GM18858 (cell line): ENCODE measurements at regions not wholly inside any gene's neighbourhood (a gene's known extent, or its start where the extent isn't known, plus 50 kb on each side); places are given as distances from the start of the nearest gene placed in this dataset.
"Not testable (repeated sequence)": the region's sequence is repeated elsewhere in the genome, so short reads cannot be mapped to it uniquely, and the experiment has no call there.

Experiments
- ATAC-seq: cut with Tn5 transposase; IDR thresholded peaks from one replicate; pipeline ENCODE4 v1.9.1; 2021; ENCODE audit not compliant: unreplicated experiment

DNA sequence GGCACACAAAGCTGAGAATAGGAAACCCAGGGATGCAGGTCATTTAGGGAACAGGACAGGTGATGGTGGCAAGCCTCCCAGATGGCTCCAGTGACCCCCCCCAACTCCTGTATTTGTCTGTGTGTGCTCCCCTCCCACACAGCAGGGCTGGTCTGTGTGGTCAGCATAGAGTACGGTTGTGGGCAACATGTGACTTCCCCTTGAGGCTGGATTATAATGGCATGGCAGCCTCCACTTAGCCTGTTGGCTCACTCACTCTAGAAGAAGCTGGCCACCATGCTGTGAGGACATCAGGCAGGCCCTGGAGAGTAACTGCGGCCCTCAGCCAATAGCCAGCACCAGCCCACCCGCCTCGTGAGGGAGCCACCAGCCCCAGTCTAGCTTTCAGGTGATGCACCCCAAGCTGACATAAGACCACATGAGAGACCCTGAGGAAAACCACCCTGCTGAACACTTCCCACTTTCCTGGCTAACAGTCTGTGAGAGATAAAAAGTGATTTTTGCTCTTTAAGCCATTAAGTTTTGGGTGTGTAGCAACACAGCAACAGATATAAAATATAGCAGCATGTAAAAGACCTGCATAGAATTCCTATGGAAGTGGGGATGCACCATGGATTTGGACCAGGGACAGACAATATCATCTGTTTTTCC, 151.3 kb downstream of the LAT start:
- ATAC-seq = not testable (repeated sequence)

- ATAC-seq = not testable (repeated sequence)
Observed at GRCh38 chr16:29135098-29135497, 150.2 kb downstream of the LAT start.

- ATAC-seq = not testable (repeated sequence)
Observed at GRCh38 chr16:29133681-29134430, 149.0 kb downstream of the LAT start.

- not testable (repeated sequence) for ATAC-seq
Observed at GRCh38 chr16:29132869-29133268, 148.0 kb downstream of the LAT start.

DNA sequence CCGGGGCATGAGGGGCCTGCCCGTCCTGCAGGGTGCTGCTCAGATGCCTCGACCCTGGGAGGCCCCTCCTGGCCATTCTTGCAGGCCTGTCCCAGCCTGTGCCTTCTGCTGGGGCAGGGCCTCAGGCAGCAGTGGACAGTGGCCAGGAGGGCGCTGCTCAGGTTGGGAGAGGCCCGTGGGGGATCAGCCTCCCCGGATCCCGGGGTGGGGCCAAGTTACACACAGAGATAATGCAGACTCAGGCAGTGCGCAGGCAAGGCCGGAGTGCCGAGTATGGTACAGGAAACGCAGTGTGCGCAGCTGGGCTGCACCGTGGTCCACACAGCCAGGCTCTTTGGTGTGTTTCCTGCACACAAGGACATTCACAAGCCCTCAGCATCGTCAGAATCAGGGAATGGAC, 147.6 kb downstream of the LAT start:
- not testable (repeated sequence) for ATAC-seq

DNA sequence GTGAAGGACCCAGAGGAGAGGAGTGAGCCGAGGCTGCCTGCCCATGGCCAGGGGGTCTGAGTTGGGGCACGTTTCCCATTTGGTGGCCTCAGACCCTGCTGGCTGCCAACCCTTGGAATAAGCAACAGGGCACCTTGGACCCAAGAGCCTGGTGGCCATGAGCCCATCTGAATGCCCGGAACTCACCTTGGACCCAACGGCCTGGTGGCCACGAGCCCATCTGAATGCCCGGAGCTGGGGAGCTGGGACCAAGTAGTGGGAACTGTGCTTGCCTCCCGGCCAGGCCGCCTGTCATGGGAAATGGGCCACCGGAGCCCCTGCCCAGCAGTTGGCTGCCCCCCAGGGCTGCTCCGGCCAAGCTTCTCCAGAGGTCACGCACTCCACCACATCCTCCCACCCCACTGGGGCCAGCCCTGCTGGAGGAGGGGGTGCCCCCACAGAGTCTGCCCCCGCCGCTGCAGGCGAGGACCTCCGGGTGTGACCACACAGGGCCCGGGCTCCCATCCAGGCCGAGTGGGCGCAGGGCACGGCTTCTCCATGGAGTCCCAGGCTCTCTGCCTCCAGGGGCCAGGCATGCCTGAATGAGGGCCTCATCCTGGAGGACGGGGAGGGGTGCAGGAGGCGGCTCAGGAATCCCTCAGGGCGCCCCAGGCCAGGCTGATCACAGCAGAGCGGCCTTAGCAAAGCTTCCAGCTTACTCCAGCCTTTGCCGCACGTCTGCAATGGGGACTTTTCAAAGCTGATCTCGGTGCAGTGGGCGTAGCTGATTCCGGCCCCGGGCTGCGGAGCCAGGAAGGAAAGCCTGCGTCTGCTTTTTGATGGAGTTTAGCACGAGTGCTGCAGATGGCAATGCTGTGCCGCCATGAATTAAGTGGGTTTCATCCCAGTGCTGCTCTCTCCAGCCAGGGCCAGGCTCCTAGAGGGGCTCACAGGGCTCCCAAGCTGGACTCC, 146.3 kb downstream of the LAT start:
- not testable (repeated sequence) for ATAC-seq

DNA sequence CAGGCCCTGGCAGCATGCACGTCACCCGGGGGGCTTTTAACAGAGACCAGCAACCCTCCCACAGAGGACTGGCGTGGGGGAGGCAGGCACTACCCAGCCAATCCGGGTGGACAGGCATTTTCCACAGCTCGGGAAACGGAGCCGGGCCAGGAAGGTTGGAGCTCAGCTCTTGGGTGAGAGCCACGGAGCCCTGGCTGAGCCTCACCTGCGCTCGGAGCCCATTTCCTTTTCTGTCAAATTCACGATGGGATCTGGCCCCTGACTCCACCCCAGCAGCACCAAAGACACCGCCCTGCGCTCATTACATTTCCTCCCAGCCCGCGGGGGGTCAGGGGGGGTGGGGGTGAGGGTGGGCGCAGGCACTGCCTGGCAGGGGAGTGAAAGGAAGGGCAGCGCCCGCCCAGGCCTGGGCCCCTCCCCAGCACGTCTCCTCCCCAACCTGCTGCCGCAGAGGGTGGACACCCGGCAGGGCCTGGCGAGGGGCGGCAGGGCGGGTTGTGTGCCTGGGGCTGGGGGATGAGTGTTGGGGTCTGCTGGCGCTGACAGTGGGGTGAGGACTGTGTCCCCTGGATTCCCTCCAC, 145.4 kb downstream of the LAT start:
- ATAC-seq = not testable (repeated sequence)

- ATAC-seq = not testable (repeated sequence)
Observed at GRCh38 chr16:29129458-29130038, 144.7 kb downstream of the LAT start.

GRCh38 chr16:29128732-29129457, 144.0 kb downstream of the LAT start:
- ATAC-seq = not testable (repeated sequence)

DNA sequence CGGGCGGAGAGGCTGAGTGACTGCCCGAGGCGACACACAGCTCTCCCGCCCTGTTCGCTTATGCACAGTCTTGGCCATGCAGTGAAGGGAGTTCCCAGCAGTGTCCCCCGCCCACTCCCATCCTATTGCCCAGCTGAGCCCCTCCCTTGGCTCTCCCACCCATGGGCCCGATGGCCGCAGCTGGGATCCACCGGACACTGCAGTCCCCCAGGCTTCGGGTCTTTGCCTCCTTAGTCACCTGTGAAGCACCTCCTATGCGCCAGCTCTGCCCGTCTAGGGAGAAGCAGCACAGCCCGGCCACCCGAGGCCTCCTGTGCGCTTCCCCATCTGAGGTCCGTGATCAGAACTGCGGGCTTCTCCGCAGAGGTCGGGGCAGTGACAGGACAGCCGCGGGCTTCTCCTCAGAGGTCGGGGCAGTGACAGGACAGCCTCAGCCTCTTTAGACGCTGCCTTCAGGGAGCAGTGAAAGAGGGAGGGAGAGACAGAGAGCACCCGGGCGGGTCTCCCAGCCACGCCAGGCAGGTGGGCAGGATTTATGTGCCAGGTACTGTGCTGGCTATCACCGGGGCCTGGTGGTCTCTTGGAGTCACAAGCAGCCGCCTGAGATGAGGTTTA, 143.1 kb downstream of the LAT start:
- not testable (repeated sequence) for ATAC-seq

GRCh38 chr16:29126616-29127015, 141.8 kb downstream of the LAT start:
- no peak for ATAC-seq

DNA sequence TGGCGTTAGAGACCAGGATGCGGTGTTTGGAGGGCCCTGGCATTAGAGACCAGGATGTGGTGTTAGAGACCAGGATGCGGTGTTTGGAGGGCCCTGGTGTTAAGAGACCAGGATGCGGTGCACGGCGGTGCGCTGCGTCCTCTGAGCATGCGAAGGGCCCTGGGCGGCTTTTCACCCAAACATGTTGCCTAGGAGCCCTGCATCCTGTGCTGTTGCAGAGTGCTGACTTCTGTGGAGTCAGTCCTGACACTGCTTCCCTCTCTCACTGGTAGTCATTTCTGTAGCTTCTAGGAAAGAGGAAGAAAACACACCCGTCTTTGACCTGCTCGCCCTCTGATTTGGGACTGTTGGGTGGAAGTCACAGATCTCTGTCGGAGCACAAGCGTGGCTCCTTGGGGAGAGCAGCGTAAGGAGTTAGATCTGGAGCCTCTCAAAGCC, 141.2 kb downstream of the LAT start:
- ATAC-seq = no peak

DNA sequence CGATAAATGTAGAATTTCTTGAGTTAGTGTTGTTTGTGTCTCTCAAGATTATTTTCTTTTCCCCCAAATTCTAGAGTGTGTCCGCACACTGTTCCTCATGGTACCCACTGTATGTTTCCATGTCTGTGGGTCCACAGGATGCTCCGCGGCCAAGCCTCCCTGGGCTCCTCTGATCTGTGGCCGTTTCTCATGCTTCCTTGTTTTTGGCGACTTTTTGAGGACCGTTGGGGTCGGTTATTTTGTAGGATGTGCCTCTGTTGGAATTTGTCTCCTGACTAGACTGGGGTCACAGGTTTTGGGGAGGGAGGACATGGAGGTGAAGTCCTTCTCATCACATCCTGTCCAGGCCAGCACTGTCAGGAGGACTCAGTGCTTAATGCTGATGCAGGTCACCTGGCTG, 140.0 kb downstream of the LAT start:
- no peak for ATAC-seq

GRCh38 chr16:29124162-29124561, 139.3 kb downstream of the LAT start:
- ATAC-seq = not testable (repeated sequence)

- not testable (repeated sequence) for ATAC-seq
Observed at GRCh38 chr16:29120680-29121079, 135.8 kb downstream of the LAT start.

DNA sequence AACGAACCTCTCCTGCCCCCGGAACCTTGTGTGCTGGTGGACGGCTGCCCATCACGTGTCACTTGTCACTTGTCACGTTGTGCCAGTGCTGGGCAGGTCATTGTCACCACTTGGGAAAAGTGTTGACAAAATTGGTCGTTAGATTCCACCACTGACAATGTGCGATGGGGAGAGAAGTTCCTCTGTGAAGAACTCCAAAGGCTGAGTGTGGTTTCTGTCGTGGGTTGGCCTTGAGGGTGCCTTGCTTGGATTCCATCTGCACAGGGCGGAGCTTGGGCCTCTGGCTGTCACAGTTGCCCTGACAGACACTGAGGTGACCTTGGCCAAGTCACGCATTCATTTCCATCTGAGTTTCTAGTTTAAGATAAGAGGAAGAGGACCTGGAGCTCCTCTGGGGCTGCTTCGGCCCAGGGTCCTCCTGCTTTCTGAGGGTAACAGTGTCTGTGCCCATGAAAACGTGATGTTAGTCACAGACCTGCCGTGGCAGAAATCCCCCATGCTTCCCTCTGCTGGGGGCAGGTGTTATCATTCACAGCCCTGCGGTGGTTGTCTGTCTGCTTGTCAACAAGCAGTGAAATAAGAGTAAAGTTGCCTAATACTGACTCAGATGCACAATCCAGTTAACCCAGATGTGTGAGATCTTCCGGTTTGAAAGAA, 133.6 kb downstream of the LAT start:
- not testable (repeated sequence) for ATAC-seq

DNA sequence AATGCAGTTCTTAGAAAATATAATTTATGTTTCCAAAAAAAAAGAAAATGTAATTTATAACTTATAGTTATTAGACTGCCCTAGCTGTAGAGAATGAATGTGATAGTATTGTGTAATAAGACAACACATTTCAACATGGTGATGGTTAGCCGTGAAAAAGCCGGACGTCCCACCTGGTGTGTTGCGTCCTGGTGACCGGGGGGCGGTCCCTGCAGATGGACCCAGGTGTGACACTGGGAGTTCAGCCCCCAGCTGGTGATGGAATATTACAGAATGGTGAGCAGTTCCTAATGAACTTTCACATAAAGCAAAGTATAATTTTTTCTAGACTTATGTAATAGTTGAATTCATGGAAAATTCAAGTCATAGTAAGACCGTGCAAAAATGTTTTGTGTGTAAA, 132.8 kb downstream of the LAT start:
- ATAC-seq = no peak

- no peak for ATAC-seq
Observed at GRCh38 chr16:29116980-29117379, 132.1 kb downstream of the LAT start.

- ATAC-seq = not testable (repeated sequence)
Observed at GRCh38 chr16:29116207-29116606, 131.4 kb downstream of the LAT start.
